ENCODE measurements at regions not wholly inside any gene's neighbourhood (a gene's known extent, or its start where the extent isn't known, plus 50 kb on each side); places are given as distances from the start of the nearest gene placed in this dataset.

DNA sequence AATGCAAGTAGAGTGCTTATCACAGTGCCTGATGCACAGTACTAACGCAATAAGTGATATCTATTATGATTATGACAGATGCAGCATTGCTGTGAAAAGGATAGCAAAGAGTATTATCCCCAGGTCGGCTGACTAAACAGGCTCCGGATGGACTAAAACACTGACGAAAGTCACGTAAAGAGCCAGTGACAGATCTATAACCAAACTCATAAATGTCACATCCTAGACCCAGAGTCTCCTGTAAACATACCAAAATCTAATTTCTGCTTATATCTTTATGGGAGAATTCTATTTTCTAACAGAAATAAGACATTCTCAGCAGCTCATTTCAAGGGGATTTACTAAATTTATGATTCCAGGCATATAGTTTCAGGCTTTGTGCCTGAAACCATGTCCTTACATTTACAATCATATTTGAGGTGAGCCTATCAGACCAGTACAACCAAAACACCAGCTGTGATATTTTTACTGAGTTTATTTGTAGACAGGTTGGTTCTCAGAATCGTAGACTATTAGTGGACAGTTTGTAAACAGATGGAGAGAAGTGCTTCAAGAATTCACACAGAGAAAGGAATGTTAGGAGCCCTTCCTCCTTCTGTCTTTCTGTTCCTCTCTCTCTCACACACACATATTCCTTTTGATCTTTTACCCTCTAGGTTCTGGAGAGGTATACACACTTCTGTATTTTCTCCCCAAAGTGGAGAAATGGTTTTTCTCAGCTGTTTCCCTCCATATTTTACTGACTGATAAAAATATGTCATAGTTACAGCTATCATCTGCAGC, 52.4 kb upstream of the WDR26 start:
- DNase-seq (ENCODE audit: low read depth in 2 of 2), result no peak

GRCh38 chr1:224488806-224489499, 54.4 kb upstream of the WDR26 start:
- DNase-seq (ENCODE audit: low read depth in 2 of 2), result no peak

GRCh38 chr1:224489534-224490365, 55.2 kb upstream of the WDR26 start:
- DNase-seq (ENCODE audit: low read depth in 2 of 2), result no peak

DNA sequence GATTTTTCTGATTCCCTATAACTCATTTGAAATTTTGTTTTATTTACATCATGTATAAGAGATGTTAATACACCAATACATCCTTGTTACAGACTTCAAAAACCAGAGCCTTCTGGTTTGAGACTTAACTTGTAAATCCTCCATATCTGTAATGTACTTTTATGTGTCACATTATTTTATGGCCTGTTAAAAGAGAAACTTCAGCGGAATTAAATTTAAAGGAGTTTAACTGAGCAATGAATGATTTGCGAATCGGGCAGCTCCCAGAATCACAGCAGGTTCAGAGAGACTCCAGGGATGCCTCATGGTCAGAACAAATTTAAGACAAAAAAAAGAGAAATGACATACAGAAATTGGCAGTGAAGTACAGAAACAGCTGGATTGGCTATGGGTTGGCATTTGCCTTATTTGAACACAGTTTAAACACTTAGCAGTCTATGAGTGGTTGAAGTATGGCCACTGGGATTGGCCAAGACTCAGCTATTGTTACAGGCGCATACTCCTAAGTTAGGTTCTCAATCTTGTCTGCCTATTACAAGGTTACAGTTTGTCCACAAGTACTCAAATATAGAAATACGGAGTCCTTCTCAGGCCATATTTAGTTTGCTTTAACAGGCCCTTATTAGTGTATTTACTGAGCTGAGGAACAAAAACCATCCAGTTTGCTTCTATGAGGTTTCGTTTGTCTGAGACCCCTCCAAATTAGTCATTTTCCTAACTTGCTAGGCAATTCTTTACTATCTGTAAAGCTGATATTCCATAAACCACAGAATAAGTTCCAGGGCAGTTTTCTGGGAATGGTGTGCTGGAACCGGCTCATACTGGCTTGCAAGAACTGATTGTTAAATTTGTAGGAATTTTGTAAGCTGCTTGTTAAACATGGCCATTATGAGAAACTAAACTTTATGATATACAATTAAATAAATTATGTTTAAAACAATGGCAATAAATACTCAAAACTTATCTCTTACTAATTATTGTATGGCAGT, 56.2 kb upstream of the WDR26 start:
- no peak for DNase-seq (ENCODE audit: low read depth in 2 of 2)

DNA sequence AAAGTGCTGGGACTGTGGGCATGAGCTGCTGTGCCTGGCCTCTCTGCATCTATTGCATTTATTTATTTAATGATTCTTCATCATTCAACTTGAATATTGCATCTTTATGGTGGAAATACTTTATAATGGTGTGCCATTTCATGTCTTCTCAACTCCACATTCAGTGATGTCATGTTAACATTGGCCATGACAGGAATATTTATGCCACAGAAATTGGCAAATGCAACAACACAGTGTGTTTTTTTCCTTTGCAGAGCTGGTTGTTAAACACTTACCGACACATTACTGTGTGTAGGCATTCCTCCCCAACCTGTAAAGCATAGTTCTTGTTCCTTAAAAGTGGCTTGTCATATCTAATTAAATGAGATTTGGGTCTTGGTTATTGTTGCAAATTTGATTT, 57.4 kb upstream of the WDR26 start:
- DNase-seq (ENCODE audit: low read depth in 2 of 2), result no peak

DNA sequence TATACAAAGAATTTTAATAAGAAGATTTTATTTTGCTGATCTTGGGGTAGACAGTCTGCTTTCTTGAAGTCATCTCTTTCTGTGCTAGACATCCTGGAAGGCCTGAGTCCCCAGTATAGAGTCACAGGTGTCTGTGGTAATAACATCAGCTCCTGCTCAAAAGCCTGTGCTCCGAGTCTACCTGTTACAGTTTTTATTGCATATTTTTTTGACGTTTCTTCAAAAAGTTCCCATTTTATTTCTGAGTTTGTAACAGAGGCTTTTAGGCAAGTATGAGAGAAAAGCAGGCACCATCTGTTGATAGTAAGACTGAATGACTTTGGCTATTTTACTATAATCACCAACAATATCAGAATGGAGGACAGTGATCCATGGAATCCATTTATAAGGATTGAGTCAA, 58.0 kb upstream of the WDR26 start:
- no peak for DNase-seq (ENCODE audit: low read depth in 2 of 2)

DNA sequence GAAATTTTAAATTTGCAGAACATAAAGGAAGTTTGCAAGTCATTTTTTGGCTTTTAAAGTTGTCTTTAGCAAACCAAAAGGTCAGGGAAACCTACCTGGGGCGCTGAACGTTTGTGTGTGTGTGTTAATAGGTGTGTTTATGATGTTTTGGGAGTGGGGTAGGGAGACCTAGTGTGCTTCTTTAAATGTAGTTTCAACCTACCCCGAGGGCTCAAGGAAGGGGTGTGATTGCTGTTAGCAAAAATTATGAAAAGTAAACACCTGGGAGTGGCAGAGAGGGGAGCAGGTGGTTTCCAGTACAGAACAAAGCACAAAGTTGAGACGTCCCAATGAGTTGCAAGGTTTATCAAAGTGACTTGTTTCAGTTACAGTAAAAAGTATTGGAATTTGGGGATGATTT, 58.7 kb upstream of the WDR26 start:
- DNase-seq (ENCODE audit: low read depth in 2 of 2), result no peak

- DNase-seq (ENCODE audit: low read depth in 2 of 2), result no peak
These were observed 59.7 kb upstream of the WDR26 start for GRCh38 chr1:224494343-224494742.

- no peak for DNase-seq (ENCODE audit: low read depth in 2 of 2)
These were observed 61.3 kb upstream of the WDR26 start for GRCh38 chr1:224495866-224496265.

- no peak for DNase-seq (ENCODE audit: low read depth in 2 of 2)
These were observed 62.2 kb upstream of the WDR26 start for GRCh38 chr1:224496826-224497225.

DNA sequence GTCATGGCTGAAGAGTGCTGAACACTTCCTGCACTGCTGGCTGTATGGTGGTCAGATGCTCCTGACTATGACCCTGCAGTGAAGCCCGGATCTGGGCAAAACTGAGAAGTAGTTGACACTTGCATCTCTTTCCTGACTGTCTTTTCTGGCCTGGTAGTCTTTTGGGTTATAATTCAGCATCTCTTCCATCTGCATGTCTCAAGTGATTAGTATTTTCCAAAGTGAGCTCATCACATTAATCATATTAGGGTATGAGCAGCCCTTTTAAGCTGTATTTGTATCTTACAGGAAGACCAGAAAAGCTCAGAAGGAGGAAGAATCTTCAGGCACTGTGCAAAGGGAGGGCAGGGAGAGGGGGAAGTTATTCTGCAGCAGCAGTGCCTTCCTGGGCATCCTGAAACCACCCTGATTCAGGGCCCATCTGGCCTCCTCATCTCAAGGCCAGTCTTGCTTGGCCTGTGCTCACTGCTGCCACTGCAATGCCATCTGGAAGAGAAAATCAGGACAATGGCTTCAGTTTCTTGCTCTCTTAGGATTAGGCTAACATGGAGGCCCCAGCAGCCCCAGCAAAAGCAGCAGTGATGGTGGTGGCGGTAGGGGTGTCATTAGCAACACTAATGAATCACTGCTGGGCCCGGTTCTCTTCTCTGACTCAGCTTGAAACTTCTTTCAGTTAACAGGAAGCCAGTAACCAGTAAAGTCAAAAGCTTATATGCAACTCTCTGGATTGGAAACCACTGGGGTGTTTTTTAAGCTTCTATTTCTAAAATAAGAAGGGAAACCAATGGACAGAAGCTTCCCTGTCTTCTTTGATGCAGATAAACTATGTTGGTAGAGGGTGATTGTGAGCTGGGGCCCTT, 63.3 kb upstream of the WDR26 start:
- DNase-seq (ENCODE audit: low read depth in 2 of 2), result peak; percentile 49 to 54

DNA sequence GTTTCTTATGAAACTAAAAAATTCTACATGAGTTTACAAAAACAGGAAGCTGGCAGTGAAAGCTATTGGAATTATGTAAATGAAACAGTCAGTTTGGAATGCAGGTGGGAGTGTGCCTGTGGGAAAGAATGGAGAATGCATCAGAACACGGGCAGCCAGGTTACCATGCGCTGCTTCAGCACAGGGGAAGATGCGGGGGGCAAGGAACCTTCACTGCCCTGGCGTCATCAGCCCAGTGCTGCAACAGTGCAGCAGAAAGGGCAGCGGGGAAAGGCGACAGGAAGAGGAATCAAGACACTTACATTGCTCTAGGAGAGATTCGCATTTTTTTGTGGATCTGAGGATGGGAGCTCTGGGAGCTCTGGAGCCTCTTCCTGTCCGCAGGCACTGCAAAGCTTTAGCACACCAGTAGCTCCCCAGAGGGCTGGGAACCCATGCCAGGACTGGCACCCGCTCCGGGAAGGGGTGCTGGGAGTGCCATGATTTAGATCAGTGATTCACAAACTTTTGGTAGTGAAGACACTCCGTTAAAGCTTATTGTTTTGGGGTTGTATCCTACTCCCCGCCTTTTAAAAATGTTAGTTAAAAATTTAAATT, 64.1 kb upstream of the WDR26 start:
- DNase-seq (ENCODE audit: low read depth in 2 of 2), result no peak

GRCh38 chr1:224499204-224499603, 64.6 kb upstream of the WDR26 start:
- no peak for DNase-seq (ENCODE audit: low read depth in 2 of 2)

GRCh38 chr1:224500796-224501195, 66.2 kb upstream of the WDR26 start:
- DNase-seq (ENCODE audit: low read depth in 2 of 2), result no peak

GRCh38 chr1:224501836-224502235, 67.2 kb upstream of the WDR26 start:
- no peak for DNase-seq (ENCODE audit: low read depth in 2 of 2)

DNA sequence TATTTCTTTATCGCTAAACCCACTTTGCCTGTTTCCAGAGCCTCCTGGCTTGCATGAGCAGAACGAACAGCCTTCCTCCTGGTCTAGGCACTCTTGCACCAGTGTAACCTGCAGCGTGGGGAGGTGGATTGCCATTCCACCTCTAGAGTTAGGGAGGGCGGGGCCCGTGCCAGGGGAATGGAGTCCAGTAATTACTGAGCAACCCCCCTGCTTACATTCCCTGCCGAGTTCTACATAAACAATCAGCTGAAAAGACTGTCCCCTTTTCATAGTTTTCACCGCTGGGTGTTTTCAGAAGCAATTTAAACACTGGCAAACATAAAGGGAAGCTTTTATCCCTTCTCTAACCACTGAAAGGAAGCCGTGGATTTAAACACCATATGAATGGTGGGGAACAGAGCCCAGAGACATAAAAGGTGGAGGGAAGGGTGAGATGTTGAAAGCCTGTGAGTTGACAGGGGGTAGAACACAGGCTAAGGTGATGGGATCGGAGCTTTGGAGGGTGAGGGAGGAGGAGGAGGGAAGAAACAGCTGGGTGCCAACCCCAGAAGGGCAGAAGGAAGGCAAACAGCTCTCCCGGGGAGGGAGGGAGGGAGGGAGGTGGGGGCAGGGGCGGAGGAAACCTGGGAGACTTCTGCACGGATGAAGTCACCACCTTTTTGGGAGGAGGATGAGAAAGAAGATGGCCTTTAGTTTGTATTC, 68.0 kb upstream of the WDR26 start:
- no peak for DNase-seq (ENCODE audit: low read depth in 2 of 2)

- DNase-seq (ENCODE audit: low read depth in 2 of 2), result no peak
These were observed 68.8 kb upstream of the WDR26 start for GRCh38 chr1:224503161-224504118.

Measured in stimulated activated CD8-positive, alpha-beta memory T cell treated with anti-CD3 and anti-CD28 coated beads, Interleukin-2, amount 100 ng/mL, for 48 hours (primary cell).